ENCODE measurements at regions not wholly inside any gene's neighbourhood (a gene's known extent, or its start where the extent isn't known, plus 50 kb on each side); places are given as distances from the start of the nearest gene placed in this dataset.
"Not testable (repeated sequence)": the region's sequence is repeated elsewhere in the genome, so short reads cannot be mapped to it uniquely, and the experiment has no call there.

DNA sequence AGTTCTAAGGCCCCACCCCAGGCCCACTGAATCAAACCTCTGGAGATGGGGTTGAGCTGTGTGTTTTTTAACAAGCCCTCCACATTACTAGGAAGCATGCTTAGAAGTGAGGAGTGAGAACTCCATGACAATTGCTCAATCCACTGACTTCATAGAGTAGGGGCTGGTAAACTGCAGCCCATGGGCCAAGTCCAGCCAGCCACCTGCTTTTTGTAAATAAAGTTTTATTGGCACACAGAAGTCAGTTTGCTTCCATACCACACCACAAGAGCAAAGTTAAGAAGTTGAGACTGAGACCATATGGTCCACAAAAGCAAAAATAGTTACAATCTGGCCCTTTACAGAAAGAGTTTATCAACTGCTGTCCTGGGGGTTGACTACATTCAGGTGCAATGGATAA, 309.2 kb downstream of the SETD4 start:
- no peak for DNase-seq (ENCODE audit: low read depth, low spot score)

DNA sequence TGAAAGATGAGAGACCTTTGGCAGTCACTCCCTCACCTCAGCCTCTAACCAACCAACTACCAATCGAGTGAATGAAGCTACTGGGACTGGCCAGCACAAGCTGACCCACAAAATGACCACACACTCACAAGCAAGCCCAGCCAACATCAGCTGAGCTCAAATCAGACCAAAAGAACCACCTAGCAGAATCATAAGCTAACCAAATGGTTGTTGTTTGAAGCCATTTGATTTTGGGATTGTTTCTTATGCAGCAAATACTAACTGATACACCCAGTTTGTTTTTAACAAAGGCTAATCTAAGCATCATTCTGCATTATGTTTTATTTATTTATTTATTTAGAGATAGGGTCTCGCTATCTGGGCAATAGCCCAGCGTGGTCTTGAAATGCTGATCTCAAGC, 310.4 kb downstream of the SETD4 start:
- no peak for DNase-seq (ENCODE audit: low read depth, low spot score)

DNA sequence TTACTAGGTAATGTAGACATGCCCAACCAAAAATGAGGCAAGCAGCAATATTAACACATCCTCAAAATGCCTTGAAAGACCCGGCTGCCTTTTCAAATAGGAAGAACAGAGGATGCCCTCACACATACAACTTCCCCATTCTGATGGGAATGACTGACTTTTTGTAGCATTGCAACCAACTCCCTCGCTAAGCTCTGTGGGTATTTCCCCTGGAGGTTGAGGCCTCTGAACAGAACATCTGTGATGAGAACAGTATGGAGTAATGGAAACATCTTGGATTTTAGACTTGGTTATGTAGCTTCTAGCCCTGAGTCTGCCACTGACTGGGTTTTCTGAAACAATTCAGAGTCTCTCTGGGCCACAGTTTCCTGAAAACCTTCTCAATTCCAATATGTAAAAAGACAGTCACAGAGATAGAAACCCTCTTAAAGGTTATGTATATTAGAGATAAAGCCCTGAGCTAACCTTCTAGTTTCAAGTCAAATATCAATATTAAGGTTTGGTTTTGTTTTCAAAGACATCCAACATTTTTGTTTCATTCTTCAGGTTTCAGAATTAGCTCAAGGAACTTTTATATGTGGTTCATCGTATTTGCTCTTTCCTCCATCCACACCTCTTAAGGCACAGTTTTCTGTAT, 311.5 kb downstream of the SETD4 start:
- DNase-seq (ENCODE audit: low read depth, low spot score): no peak

DNA sequence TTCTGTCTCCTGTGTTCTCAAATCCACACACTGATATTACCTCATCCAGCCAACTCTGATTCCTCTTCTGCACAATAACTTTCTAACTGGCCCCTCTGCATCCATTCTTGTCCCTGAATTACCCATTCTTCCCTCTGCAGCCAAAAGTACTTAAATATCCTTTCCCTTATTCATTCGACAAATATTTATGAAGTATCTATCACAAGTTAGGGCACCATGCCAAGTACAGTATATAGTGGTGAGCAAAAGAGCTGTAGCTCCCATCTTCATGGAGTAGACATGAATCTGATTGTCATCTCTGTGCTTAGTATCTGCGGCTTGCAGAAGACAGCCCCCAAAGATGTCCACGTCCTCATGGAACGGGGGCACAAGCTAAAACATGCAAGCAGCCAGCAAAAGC, 316.8 kb downstream of the SETD4 start:
- no peak for DNase-seq (ENCODE audit: low read depth, low spot score)

DNA sequence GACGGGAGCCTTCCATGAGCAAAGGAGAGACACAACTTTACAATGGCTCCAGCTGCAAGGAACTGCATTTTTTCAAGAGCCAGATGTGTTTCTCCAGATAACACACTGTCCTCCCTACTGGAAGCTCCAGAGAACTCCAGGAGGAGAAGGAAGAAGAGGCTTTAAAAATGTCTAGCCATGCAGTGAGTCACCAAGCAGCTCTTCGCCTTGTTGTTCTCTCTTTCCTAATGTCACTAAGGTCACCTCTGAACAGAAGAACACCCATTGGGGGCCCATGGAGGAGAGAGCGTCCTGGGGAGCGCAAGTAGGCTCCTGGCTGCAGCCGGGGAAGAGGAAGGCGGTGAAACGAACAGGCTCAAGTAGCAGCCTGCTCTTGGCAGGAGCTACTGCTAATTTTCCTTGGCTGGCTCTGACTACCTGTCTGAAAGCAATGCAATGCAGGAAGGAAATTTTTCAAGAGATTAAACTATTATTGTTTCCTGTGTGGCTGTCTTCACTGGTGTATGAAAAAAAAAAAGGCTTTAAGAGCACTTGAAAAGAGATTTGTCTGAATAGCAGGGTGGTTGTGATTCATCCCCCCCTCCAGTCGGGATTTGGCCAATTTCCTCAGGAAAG, 321.9 kb downstream of the SETD4 start:
- no peak for DNase-seq (ENCODE audit: low read depth, low spot score)

DNA sequence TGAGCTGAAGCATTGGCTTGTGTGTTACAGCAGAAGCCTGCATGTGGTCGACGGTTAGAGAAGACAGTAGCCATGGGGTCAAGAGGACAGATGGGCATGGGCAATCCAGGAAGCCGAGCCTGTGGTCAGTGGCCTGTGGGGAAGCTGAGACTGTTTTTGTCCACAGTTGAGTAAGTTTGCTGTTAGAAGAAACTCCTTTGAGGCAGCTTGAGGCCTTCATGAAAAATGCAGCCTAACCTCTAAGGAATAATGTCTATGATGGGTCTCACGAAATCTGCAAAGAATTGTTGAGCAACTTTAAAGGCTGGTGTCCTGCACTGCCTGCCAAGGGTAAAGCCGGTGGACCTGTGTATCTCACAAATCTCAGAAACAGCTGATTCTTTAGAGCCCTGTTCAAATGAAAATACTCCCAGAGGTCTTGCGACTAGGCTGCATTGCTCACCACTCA, 322.4 kb downstream of the SETD4 start:
- DNase-seq (ENCODE audit: low read depth, low spot score): no peak

DNA sequence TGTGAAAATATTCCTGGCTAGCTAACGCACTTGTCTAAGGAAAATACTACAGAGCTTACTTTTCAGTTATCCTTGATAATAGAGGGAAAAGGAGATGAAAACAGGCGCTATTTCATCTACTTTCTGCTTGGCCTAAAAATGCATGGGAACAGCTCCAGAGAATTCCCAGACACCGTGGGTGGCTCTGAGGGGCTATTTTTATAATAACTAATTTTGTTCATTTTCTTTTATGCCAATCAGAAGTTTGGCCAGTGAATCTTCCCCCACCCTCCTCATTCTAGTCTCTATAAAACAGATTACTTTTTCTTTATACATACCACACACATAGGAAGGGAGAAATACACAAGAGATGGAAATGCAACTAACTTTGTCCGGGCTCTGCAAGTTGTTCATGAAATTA, 322.9 kb downstream of the SETD4 start:
- no peak for DNase-seq (ENCODE audit: low read depth, low spot score)

DNA sequence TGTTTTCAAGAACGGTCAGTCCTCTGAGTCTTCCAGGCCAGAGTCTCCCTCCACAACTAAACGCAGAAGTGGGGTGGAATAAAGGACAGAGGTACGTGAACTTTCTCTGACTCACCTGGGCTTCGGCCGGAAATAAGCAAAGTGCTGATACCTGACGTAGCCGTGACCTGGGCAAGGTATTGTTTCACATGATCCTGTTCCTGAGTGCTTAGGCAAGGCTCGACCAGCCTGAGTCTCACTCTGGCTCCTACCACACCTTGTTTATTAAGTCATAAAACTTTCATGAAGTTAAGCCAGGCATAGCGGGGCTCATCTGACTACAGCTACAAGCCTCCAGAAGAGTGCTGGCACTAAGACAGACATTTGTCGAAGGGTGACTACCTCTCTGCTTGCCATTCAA, 327.5 kb downstream of the SETD4 start:
- DNase-seq (ENCODE audit: low read depth, low spot score): no peak

DNA sequence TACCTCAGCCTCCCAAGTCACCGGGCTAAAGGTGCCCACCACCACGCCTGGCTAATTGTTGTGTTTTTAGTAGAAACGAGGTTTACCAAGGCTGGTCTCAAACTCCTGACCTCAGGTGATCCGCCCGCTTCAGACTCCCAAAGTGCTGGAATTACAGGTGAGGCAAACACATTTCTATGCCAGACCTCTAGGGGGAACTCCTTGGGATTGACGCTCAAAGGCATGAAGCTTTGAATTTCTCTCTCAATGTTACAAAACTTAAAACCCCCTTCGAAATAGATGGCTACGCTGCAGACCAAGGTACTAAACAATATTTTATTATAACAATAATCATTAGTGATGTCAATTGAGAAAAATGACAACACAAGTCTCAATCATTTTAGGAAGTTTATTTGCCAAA, 330.0 kb downstream of the SETD4 start:
- no peak for DNase-seq (ENCODE audit: low read depth, low spot score)

DNA sequence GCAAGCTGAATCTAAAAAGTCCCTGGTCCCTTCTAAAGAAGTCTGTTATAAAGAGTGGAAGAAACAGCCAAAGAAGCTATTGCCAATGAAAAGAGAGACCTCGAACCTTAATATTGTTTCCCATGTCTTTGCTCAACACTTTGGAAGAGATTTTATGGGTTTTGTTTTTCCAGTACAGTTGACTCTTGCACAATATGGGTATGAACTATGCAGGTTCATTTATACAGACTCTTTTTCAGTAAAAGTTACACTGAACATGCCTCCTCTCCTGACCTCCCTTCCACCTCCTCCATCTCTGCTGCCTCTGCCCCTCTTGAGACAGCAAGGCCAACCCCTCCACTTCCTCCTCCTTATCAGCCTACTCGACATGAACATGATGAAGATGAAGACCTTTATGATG, 332.5 kb downstream of the SETD4 start:
- no peak for DNase-seq (ENCODE audit: low read depth, low spot score)

DNA sequence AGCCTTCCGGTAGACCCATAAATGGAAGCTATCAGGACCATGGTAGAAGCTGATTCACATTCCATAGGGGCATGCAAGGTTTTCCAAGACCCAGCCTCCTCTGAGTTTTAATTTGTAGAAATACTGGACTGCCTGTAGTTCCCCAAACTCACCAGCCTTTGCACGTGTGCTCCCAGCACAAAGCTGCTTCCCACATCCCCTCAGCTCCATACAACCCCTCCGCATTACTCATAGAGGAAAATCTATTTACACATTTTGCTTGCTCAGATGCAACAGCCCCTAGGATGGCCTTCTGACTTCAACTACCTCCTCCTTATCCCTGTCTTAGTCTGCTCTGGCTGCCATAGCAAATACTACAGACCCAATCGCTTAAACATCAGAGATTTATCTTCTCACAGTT, 336.2 kb downstream of the SETD4 start:
- DNase-seq (ENCODE audit: low read depth, low spot score): no peak

DNA sequence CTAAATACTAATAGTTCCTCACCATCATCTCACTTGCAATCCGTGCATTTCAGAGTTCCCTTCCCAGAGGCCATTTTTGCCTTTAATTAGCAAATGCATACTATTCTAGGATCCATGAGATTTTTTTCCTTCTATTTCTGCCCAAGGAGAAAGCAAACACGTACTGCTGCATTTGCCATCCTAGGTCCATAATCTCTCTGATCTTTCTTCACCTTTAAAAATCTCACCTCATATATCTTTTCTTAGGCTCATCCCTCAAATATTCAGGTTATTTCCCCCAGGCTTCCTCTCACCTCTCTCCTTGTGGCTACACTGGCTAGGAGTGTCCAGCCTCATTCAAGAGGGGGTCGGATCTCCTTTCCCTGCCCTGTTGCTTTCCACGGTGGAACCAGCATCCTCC, 338.6 kb downstream of the SETD4 start:
- no peak for DNase-seq (ENCODE audit: low read depth, low spot score)

DNA sequence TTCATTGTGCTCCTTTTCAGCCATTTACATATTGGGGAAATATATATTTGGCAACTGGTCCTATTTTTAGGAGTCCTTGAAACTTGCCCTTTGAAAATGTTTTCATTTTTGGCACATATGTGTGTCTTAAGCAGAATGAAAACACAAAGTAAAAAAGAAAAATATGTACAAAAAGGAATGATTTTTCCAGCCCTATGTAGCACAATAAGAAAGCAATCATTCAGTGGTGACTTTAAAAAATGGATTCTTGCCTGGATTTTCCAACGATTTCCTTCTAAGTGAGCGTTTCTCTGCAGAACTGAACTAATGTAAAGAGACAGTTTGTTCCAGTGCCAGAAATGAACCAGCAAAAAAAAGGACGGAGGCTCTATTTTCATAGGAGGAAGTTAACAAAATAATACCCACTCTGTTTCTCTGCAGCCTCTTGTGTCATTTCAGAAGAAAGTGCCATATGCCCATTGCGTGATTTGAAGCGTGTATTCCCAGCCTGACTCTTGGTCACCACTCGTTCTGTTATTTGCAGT, 340.1 kb downstream of the SETD4 start:
- DNase-seq (ENCODE audit: low read depth, low spot score): no peak

DNA sequence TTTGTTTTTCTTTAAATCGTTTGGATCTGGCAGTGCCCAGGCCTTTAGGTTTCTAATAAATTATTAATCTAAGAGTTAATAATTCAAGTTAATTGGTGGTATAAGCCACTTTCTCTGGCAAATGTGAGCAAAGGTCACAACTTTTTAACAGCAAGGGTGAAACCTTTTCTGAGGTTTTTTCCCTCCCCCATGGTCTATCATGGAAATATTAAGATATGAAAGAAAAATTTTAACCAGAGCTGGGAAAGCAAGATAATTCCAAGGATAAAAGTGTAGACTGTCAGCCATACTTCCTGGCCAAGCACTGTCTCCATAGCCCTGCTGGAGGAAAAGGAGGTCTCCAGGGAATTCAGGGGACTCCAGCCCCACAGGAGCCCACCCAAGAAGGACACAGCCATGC, 341.2 kb downstream of the SETD4 start:
- DNase-seq (ENCODE audit: low read depth, low spot score): no peak

DNA sequence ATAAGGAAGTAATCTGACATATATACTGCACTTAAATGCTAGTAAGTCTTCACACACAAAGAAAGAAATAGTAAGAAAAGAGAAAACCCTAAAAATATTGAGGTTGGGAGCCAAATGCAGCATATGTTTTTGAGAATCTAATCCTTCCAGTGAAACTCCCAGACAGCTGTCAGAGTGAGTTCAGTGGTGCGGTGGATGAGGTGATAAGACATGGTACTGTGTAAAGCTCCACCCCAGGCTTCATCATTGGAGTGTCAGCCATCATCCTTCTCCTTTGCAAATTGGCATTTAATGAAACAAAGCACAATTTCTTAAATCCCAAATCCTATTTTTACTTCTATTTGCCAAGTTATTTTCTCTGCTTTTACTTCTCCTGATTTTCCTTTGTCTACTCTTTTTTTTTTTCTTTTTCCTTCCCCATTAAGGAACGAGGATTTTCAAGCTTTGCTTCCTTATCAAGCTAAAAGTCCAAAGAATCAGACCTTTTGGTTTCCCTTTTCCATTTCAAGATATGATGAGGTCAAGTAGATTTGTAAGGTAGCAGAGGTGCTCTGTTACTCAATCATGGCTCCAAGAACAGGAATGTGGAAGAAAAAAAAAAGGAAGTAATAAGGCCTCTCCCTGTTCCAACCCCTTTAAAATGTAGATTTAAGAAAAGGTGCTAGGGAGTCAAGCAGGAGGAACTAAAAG, 343.3 kb downstream of the SETD4 start:
- no peak for DNase-seq (ENCODE audit: low read depth, low spot score)

DNA sequence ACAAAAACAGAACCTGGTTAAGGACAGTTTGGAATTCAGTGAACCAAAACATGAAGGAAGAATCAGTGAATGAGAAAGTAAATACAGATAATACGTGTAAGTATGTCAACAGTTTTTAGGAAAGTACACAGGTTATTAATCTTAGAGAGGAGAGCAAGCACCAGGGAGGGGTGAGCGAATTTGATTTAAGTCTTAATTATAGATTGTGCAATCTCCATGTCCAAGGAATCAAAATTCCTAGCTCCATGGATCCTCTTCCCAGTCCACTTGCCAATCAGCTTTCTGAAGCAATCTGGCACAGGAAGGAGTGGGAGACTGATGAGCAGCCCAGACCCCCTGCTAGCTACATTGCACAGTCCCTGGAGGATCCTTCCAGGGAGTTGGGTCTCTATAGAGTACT, 346.4 kb downstream of the SETD4 start:
- no peak for DNase-seq (ENCODE audit: low read depth, low spot score)

DNA sequence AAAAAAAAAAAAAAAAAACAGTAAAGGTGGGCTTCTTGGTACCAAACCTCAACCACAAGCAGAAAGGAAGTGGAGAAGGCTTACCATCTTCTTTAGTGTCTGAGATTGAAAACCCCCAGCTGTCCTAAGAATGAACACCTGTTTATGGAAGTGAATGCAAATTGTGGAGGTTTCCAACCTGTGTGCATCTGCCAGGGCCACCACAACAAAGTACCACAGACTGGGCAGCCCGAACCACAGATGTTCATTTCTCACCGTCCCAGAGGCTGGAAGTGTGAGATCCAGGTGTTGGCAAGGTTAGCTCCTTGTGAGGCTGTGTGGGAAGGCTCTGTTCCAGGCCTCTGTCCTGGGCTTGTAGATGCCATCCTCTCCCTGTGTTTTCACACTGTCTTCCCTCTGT, 348.7 kb downstream of the SETD4 start:
- no peak for DNase-seq (ENCODE audit: low read depth, low spot score)

DNA sequence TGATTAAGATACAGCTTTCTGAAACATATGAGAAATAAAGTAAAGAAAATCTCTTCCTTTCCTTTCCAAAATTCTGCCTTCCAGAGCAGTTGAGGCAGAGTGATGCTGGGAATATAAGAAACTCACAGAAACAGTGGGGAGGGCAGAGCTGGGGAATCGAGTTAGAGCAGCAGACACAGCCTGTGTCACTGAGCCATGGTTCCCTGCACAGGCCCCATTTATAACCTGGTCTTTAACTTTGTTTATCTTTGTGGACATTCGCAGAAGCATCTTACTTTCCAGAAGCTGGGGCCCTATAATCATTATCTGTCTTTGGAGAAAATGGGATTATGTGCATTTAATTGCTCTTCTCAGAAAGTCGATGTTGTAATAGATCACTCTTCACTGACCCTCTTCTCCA, 349.1 kb downstream of the SETD4 start:
- no peak for DNase-seq (ENCODE audit: low read depth, low spot score)

DNA sequence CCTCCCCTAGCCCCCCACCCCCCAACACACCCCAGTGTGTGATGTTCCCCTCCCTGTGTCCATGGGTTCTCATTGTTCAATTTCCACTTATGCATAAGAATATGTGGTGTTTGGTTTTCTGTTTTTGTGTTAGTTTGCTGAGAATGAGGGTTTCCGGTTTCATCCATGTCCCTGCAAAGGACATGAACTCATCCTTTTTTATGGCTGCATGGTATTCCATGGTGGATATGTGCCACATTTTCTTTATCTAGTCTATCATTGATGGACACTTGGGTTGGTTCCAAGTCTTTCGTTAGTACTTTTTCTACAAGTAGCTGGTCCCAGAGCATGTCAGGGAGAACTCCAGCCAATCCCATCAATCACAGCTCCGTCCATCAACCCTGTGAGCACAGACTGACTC, 350.3 kb downstream of the SETD4 start:
- not testable (repeated sequence) for DNase-seq (ENCODE audit: low read depth, low spot score)

DNA sequence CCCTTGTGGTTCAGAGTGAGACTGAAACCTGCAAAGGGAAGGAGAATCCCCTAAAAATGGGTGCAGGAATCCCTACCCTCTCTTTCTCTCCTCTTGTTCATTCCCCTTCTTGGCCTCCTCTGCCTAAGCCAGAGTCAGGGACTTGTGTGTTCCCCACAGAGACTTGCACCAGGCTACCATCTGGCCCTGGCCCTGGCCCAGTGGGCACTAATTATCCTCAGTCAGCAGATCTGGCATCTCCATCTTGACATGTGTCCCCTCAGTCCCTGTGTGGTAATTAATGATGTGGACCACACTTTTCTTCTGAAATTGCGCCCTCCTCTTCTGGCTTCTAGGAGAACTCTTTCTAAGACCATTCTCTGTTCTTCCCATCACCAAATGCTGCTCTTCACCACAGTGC, 354.4 kb downstream of the SETD4 start:
- DNase-seq (ENCODE audit: low read depth, low spot score): no peak

DNA sequence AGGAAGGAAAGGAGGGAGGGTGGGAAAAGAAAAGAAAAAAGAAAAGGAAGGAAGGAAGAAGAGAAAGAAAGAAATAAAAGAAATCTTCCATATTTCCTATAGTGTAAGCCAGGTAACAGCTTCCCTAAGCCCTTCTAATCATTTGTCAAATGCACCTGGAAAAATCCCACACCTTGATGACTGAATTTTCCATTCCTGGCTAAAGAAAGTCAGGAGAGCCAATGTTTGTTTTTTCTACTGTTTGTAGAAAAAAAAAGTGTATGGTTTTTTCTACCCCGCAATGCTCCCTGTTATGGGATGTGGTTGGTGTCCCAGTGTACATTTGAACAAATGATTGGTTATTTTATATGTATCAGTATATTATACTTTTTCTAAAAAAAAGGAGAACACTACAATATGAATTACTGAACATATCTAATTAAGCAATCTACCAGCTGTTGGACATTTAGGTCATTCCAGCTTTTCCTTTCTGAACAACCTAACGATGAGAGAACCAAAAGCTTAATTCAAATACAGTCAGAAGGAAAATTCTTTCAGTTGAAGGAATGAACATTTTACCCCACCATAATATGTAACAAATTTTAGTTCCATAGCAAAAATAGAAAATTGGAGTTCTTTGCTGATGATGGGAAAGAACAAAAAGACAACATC, 355.0 kb downstream of the SETD4 start:
- no peak for DNase-seq (ENCODE audit: low read depth, low spot score)

DNA sequence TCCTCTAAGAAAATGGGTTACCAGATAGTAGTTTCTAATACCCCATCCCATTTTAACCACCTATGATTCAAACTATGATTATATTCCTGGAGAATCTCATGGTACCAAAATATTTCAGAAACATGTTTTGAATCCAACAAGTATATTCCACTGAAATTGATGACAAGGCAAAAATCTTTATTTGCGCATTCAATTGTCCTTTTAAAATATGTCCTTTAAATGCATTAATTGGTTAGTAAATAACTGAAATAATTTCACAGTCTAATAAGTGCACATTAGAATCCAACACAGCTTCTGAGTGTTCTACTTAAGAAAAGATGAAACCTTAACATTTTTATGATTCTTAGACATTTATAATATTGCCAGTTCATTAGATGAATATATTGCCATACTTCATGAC, 356.6 kb downstream of the SETD4 start:
- no peak for DNase-seq (ENCODE audit: low read depth, low spot score)

DNA sequence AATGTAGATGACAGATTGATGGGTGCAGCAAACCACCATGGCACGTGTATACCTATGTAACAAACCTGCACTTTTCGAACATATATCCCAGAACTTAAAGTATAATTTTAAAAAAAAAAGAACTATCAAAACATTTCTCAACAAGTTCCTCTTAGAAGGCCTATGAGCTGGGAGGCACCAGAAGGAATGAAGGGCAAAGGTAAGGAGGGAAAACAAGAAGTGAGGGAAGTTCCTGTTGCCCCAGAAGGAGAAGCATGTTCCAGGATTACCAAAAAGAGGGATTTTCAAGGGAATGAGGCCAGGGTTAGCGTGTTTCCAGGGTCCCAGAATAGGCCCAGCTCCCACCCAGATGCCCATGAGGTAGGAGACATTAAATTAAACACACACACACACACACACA, 361.0 kb downstream of the SETD4 start:
- DNase-seq (ENCODE audit: low read depth, low spot score): no peak
